Stimulated activated CD4-positive, alpha-beta T cell treated with anti-CD3 and anti-CD28 coated beads, TNF-alpha, amount 100 ng/mL, for 24 hours (primary cell): ENCODE measurements at regions not wholly inside any gene's neighbourhood (a gene's known extent, or its start where the extent isn't known, plus 50 kb on each side); places are given as distances from the start of the nearest gene placed in this dataset.

ENCODE experiments used
- DNase-seq, 3 experiments: peaks; one replicate each; pipeline ENCODE4 v3.0.0-alpha.2; 2020; ENCODE audit warnings: low read depth in 3 of 3

GRCh38 chr16:79864781-79865391 is 264.3 kb upstream of the MAF start:
- DNase-seq = no peak

GRCh38 chr16:79864032-79864780 is 263.7 kb upstream of the MAF start:
- DNase-seq = no peak

GRCh38 chr16:79863128-79864031 is 262.8 kb upstream of the MAF start:
- DNase-seq = no peak

- DNase-seq = no peak
Observed at GRCh38 chr16:79862601-79863000, 262.1 kb upstream of the MAF start.

- no peak for DNase-seq
Observed at GRCh38 chr16:79856581-79856980, 256.0 kb upstream of the MAF start.

GRCh38 chr16:79850348-79850747 is 249.8 kb upstream of the MAF start:
- DNase-seq = no peak

- no peak for DNase-seq
Observed at GRCh38 chr16:79849119-79849518, 248.6 kb upstream of the MAF start.

GRCh38 chr16:79848719-79849118 is 248.2 kb upstream of the MAF start:
- DNase-seq = no peak

GRCh38 chr16:79847569-79847968 is 247.0 kb upstream of the MAF start:
- DNase-seq = no peak

- no peak for DNase-seq
Observed at GRCh38 chr16:79847101-79847500, 246.6 kb upstream of the MAF start.

- no peak for DNase-seq
Observed at GRCh38 chr16:79845734-79846135, 245.2 kb upstream of the MAF start.

GRCh38 chr16:79845033-79845733 is 244.6 kb upstream of the MAF start:
- DNase-seq = no peak

- no peak for DNase-seq
Observed at GRCh38 chr16:79844603-79845002, 244.1 kb upstream of the MAF start.

GRCh38 chr16:79843631-79844043 is 243.1 kb upstream of the MAF start:
- DNase-seq = no peak

- DNase-seq = no peak
Observed at GRCh38 chr16:79843145-79843544, 242.6 kb upstream of the MAF start.

GRCh38 chr16:79842197-79842596 is 241.7 kb upstream of the MAF start:
- DNase-seq = no peak

- no peak for DNase-seq
Observed at GRCh38 chr16:79839466-79840341, 239.2 kb upstream of the MAF start.

- no peak for DNase-seq
Observed at GRCh38 chr16:79838496-79839259, 238.1 kb upstream of the MAF start.

- no peak for DNase-seq
Observed at GRCh38 chr16:79836144-79836543, 235.6 kb upstream of the MAF start.

- no peak for DNase-seq
Observed at GRCh38 chr16:79835194-79835593, 234.7 kb upstream of the MAF start.
